ENCODE measurements at regions not wholly inside any gene's neighbourhood (a gene's known extent, or its start where the extent isn't known, plus 50 kb on each side); places are given as distances from the start of the nearest gene placed in this dataset.

- DNase-seq: no peak
These were observed 75.7 kb upstream of the NFIB start for GRCh38 chr9:14389657-14390056.

GRCh38 chr9:14389146-14389545 lies 75.2 kb upstream of the NFIB start:
- DNase-seq: no peak

- no peak for DNase-seq
These were observed 69.8 kb upstream of the NFIB start for GRCh38 chr9:14383773-14384172.

GRCh38 chr9:14383294-14383693 lies 69.4 kb upstream of the NFIB start:
- no peak for DNase-seq

GRCh38 chr9:14380061-14380836 lies 66.3 kb upstream of the NFIB start:
- no peak for DNase-seq

GRCh38 chr9:14379280-14379679 lies 65.3 kb upstream of the NFIB start:
- no peak for DNase-seq

- no peak for DNase-seq
These were observed 59.8 kb upstream of the NFIB start for GRCh38 chr9:14373706-14374105.

GRCh38 chr9:14373336-14373666 lies 59.4 kb upstream of the NFIB start:
- DNase-seq: no peak

GRCh38 chr9:14372437-14373335 lies 58.7 kb upstream of the NFIB start:
- no peak for DNase-seq

GRCh38 chr9:14369011-14369410 lies 55.1 kb upstream of the NFIB start:
- DNase-seq: no peak

- no peak for DNase-seq
These were observed 52.1 kb upstream of the NFIB start for GRCh38 chr9:14366076-14366475.

- DNase-seq: no peak
These were observed 51.7 kb upstream of the NFIB start for GRCh38 chr9:14365670-14366069.
